ENCODE measurements at regions not wholly inside any gene's neighbourhood (a gene's known extent, or its start where the extent isn't known, plus 50 kb on each side); places are given as distances from the start of the nearest gene placed in this dataset.

- no peak for TF ChIP-seq EZH2phosphoT487 (IDR thresholded peaks at IDR 0.05; ENCODE audit: insufficient read depth, low read depth)
- no peak for TF ChIP-seq EZH2 (IDR thresholded peaks at IDR 0.05; ENCODE audit: insufficient read depth, poor library complexity, severe bottlenecking)
These were observed 88.0 kb downstream of the SIK1 start for GRCh38 chr21:43338951-43339350.
